NCI-H2081 (cell line): ENCODE measurements at regions not wholly inside any gene's neighbourhood (a gene's known extent, or its start where the extent isn't known, plus 50 kb on each side); places are given as distances from the start of the nearest gene placed in this dataset.
"Not testable (repeated sequence)": the region's sequence is repeated elsewhere in the genome, so short reads cannot be mapped to it uniquely, and the experiment has no call there.

Experiments used
- DNase-seq, 2 experiments: peaks; one replicate each; lab custom pipeline; 2025; lab: John Stamatoyannopoulos, UW

GRCh38 chr5:85549229-85549628 lies 1068.5 kb upstream of the COX7C start:
- no peak for DNase-seq

GRCh38 chr5:85549836-85550599 lies 1067.7 kb upstream of the COX7C start:
- no peak for DNase-seq

- no peak for DNase-seq
Observed at GRCh38 chr5:85556464-85556863, 1061.3 kb upstream of the COX7C start.

DNA sequence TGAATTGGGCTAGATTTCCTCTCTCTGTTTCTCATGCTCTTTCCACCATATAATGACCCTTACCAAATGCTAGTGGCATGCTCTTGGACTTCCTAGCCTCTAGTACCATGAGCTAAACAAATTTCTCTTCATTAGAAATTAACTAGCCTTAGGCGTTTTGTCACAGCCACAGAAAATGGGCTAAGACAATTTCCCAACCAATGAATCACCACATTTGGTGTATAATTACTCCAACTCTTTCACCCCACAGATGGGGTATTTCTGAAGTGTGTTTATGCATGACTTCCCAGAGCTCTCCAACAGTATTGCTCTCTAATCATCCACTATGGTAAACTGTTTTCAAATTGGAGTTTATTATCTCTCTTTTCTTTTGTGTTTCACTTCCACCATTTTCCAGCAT lies 1041.1 kb upstream of the COX7C start:
- no peak for DNase-seq

- not testable (repeated sequence) for DNase-seq
Observed at GRCh38 chr5:85587806-85588205, 1029.9 kb upstream of the COX7C start.

DNA sequence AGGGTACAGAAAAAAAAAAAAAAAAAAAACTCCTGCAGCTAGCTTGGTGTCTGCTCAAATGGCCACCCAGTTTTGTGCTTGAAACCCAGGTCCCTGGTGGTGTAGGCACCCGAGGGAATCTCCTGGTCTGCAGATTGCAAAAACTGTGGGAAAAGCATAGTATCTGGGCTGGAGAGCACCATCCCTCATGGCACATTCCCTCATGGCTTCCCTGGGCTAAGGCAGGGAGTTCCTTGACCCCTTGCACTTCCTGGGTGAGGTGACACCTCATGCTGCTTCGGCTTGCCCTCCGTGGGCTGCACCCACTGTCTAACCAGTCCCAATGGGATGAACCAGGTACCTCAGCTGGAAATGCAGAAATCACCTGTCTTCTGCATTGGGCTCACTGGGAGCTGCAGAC lies 1029.5 kb upstream of the COX7C start:
- DNase-seq: not testable (repeated sequence)

DNA sequence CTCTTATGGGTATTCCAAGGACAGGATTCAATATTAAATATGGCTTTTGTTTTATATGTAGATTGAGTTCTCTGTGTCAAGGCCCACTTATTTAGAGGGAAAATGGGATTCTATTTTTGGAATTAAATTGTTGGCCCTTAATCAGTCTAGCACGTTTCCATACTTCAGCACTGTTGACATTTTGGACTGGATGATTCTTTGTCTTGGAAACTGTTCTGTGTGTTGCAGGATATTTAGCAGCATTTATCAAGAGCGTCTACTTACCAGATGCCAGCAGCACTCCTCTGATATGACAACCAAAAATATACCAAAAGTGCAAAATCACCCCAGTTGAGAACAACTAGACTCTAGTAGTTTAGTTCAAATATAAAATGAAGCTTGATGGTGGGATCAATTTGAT lies 1027.0 kb upstream of the COX7C start:
- no peak for DNase-seq

DNA sequence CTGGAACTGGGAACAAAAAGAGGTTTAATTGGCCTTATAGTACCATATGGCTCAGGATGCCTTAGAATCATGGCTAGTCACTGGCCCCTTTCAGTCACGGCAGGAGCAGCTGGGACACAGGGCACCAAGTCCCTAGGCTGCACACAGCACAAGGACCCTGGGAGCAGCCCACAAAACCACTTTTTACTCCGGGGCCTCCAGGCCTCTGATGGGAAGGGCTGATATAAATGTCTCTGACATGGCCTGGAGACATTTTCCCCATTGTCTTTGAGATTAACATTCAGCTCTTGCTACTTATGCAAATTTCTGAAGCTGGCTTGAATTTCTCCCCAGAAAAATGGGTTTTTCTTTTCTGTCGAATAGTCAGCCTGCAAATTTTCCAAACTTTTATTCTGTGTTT lies 1026.4 kb upstream of the COX7C start:
- DNase-seq: no peak

GRCh38 chr5:85602843-85603242 lies 1014.9 kb upstream of the COX7C start:
- DNase-seq: no peak

GRCh38 chr5:85604378-85604777 lies 1013.4 kb upstream of the COX7C start:
- no peak for DNase-seq

DNA sequence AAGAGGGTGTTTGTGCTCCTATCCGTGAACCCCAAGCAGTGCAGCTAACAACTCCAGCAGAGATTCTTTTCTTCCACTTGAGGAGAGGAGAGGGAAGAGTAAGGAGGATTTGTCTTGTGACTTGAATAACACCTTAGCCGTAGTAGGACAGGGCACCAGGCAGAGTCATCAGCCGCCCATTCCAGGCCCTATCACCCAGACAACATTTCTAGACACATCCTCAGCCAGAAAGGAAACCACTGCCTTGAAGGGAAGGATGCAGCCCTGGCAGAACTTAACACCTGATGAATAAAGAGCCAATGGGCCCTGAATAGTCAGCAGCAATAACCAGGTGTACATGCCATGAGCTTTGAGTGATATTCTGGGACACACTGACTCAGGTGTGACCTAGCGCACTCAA lies 1013.0 kb upstream of the COX7C start:
- no peak for DNase-seq

DNA sequence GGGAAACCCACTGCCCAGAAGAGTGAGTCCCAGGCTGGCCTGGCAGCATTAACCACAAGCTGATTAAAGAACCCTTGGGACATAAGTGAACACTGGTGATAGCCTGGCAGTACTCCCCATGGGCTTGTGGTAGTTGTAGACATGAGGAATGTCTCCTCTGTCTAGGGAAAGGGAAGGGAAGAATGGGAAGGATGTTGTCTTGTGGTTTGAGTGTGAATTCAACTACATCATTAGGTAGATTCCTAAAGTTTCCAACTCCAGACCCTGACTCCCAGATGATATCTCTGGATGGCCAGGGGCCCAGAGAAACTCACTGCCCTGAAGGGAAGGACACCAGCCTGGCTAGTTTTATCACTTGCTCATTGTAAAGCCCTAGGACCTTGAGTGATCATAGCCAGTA lies 1012.4 kb upstream of the COX7C start:
- no peak for DNase-seq

- DNase-seq: no peak
Observed at GRCh38 chr5:85614489-85614888, 1003.3 kb upstream of the COX7C start.

DNA sequence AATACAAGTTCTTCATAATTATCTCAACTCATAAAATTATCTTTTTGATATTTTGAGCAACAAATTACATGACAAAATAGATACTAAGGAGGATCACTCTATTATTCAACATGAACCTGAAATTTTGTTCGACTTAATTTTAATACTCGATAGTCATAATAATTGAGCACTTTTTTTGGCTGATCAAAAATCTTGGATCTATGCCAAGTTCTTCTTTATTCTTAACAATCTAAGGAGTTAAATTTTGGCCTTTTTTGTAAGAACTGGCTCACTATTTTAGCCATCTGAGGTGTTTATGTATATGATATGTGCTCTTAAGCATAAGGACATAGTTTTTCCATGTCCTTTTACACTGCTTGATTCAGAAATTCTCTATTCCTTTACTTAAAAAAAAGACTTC lies 996.1 kb upstream of the COX7C start:
- no peak for DNase-seq

DNA sequence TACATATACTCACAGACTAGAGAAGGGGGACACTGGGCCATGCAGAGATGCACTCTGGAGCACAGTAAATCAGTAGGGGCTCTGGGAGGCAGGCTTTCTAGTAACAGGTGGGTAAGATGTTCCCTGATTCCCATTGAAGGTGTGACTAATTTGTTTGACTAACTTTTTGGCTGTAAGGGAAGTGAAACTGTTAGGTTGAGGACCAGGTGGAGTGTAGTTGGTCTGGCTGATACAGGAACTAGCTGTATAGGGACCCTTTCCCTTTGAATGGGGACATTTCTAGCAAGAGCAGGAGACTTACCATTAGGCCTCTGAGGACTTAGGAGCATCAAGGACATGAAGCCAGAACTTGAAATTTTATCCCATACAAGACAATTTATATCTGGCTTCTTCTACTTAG lies 989.6 kb upstream of the COX7C start:
- DNase-seq: no peak

DNA sequence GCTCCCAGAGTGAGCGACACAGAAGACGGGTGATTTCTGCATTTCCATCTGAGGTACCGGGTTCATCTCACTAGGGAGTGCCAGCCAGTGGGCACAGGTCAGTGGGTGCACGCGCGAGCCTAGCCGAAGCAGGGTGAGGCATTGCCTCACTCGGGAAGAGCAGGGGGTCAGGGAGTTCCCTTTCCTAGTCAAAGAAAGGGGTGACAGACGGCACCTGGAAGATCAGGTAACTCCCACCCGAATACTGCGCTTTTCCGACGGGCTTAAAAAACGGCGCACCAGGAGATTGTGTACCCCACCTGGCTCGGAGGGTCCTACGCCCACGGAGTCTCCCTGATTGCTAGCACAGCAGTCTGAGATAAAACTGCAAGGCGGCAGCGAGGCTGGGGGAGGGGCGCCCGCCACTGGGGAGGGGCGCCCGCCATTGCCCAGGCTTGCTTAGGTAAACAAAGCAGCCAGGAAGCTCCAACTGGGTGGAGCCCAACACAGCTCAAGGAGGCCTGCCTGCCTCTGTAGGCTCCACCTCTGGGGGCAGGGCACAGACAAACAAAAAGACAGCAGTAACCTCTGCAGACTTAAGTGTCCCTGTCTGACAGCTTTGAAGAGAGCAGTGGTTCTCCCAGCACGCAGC lies 979.1 kb upstream of the COX7C start:
- DNase-seq: not testable (repeated sequence)

DNA sequence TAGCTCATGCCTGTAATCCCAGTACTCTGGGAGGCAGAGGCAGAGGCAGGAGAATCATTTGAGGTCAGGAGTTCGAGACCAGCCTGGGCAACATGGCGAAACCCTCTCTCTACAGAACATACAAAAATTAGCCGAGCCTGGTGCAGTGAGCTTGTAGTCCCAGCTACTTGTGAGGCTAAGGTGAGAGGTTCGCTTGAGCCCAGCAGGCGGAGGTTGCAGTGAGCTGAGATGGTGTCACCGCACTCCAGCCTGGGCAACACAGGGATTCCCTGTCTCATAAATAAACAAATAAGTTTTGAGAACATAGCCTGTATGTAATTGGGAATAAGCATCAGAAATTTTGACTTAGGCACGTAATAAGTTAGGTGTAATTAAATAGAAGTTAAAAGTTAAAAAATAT lies 971.7 kb upstream of the COX7C start:
- no peak for DNase-seq

- no peak for DNase-seq
Observed at GRCh38 chr5:85646641-85647040, 971.1 kb upstream of the COX7C start.

GRCh38 chr5:85647349-85648127 lies 970.2 kb upstream of the COX7C start:
- no peak for DNase-seq

GRCh38 chr5:85648495-85648894 lies 969.2 kb upstream of the COX7C start:
- DNase-seq: no peak

DNA sequence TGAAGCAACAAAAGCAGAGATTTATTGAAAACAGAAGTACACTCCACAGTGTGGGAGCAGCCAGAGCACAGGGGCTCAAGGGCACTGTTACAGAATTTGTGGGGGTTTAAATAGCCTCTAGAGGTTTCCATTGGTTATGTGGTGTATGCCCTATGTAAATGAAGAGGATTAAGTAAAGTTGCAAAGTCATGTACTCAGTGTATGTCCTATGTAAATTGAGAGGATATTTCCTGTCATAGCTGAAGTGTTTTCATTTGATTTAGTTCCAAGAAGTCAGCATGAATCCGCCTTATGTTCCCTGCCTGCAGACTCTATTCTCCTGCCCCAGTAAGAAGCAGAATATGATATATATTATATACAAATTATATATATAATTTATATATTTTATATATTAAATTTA lies 966.0 kb upstream of the COX7C start:
- DNase-seq: no peak

DNA sequence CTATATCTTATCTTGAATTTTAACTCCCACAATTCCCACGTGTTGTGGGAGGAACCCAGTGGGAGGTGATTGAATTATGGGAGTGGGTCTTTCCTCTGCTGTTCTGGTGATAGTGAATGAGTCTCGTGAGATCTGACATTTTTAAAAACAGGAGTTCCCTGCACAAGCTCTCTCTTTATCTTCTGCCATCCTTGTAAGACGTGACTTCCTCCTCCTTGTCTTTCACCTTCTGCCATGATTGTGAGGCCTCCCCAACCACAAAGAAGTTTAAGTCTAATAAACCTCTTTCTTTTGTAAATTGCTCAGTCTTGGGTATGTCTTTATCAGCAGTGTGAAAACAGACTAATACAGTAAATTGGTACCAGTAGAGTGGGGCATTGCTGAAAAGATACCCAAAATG lies 963.6 kb upstream of the COX7C start:
- not testable (repeated sequence) for DNase-seq

DNA sequence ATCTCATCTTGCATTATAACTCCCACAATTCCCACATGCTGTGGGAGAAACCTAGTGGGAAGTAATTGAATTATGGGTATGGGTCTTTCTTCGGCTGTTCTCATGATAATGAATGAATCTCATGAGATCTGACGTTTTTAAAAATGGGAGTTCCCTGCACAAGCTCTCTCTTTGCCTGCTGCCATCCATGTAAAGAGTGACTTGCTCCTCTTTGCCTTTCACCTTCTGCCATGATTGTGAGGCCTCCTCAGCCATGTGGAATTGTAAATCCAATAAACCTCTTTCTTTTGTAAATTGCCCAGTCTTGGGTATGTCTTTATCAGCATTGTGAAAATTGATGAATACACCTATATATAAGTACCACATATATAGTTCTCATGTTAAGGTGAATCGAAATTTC lies 961.7 kb upstream of the COX7C start:
- DNase-seq: no peak
